DOHH2 (cell line): ENCODE measurements at regions not wholly inside any gene's neighbourhood (a gene's known extent, or its start where the extent isn't known, plus 50 kb on each side); places are given as distances from the start of the nearest gene placed in this dataset.
"Not testable (repeated sequence)": the region's sequence is repeated elsewhere in the genome, so short reads cannot be mapped to it uniquely, and the experiment has no call there.

ENCODE experiments used
- H3F3A ChIP-seq: fragments of 200-600 bp; sonication (generic), shearing (Covaris generic); 2 replicates; pipeline ENCODE4 v1.6.0; 2016; ENCODE audit warnings: antibody characterized with exemption, mild to moderate bottlenecking; ENCODE audit not compliant: control insufficient read depth, insufficient read depth
- H3K27ac ChIP-seq: fragments of 200-600 bp; sonication (generic); 2 replicates; pipeline ENCODE4 v1.5.1; 2014; ENCODE audit warnings: low read depth, mild to moderate bottlenecking, low read length, moderate library complexity
- H3K27me3 ChIP-seq: fragments of 200-600 bp; sonication (generic); 2 replicates; pipeline ENCODE4 v1.6.1; 2014; ENCODE audit warnings: mild to moderate bottlenecking, low read length, mixed read lengths; ENCODE audit not compliant: control insufficient read depth
- H3K36me3 ChIP-seq: fragments of 200-600 bp; sonication (generic); 2 replicates; pipeline ENCODE4 v1.6.1; 2014; ENCODE audit warnings: mild to moderate bottlenecking, low read length, moderate library complexity, mixed read lengths; ENCODE audit not compliant: control insufficient read depth
- H3K4me1 ChIP-seq: fragments of 200-600 bp; sonication (generic); 2 replicates; pipeline ENCODE4 v1.6.1; 2014; ENCODE audit warnings: mild to moderate bottlenecking, low read length, mixed read lengths; ENCODE audit not compliant: control insufficient read depth
- H3K4me2 ChIP-seq: fragments of 200-600 bp; sonication (generic); 2 replicates; pipeline ENCODE4 v1.6.0; 2014; ENCODE audit warnings: mild to moderate bottlenecking, low read length, moderate library complexity
- H3K4me3 ChIP-seq: fragments of 200-600 bp; sonication (generic); 2 replicates; pipeline ENCODE4 v1.5.1; 2014; ENCODE audit warnings: mild to moderate bottlenecking, low read length, mixed read lengths
- H3K79me2 ChIP-seq: fragments of 200-600 bp; sonication (generic); 2 replicates; pipeline ENCODE4 v1.6.1; 2014; ENCODE audit warnings: mild to moderate bottlenecking, low read length, mixed read lengths; ENCODE audit not compliant: control insufficient read depth
- H3K9me2 ChIP-seq: fragments of 200-600 bp; sonication (generic); replicated peaks from 2 replicates; pipeline ENCODE4 v1.6.1; 2014; ENCODE audit warnings: mild to moderate bottlenecking, low read length, mixed read lengths; ENCODE audit not compliant: control insufficient read depth
- H3K9me3 ChIP-seq: fragments of 200-600 bp; sonication (generic); 2 replicates; pipeline ENCODE4 v1.6.1; 2014; ENCODE audit warnings: antibody characterized with exemption, low read length, mixed read lengths; ENCODE audit not compliant: control insufficient read depth, insufficient read depth
- H4K20me1 ChIP-seq: fragments of 200-600 bp; sonication (generic); 2 replicates; pipeline ENCODE4 v1.6.0; 2014; ENCODE audit warnings: low read depth, mild to moderate bottlenecking, antibody characterized with exemption, low read length, moderate library complexity; ENCODE audit not compliant: control insufficient read depth, insufficient read depth
- CTCF ChIP-seq: fragments of 200-600 bp; sonication (generic); IDR thresholded peaks from one replicate; pipeline ENCODE4 v1.5.1; 2014; ENCODE audit warnings: antibody characterized with exemption, mild to moderate bottlenecking, low read depth, low read length; ENCODE audit not compliant: poor library complexity, severe bottlenecking
- EZH2phosphoT487 ChIP-seq: fragments of 200-600 bp; sonication (generic); IDR thresholded peaks from 2 replicates; pipeline ENCODE4 v1.6.1; 2017; ENCODE audit warnings: borderline replicate concordance, mild to moderate bottlenecking, antibody characterized with exemption, low read length, moderate library complexity, mixed read lengths

GRCh38 chr10:35872671-35873070 is 230.6 kb upstream of the FZD8 start:
- Histone ChIP-seq H3K4me2 (no peak overlapping the region), H3K4me3 (no peak overlapping the region), H3K36me3 (no peaks in the 10 kb centered on the region), H3K27me3 (no peaks in the 10 kb centered on the region), H3K79me2 (no peaks in the 10 kb centered on the region), H3K27ac (no peak overlapping the region), H3K4me1 (no peaks in the 10 kb centered on the region), H3F3A (no peaks in the 10 kb centered on the region), H4K20me1 (no peaks in the 10 kb centered on the region), H3K9me2 (no peaks in the 10 kb centered on the region), H3K9me3 (no peaks in the 10 kb centered on the region)
- no peak for TF ChIP-seq EZH2phosphoT487
- TF ChIP-seq CTCF, result no peak

- Histone ChIP-seq H3K79me2 (no peaks in the 10 kb centered on the region), H4K20me1 (no peaks in the 10 kb centered on the region), H3K9me2 (no peaks in the 10 kb centered on the region), H3F3A (no peaks in the 10 kb centered on the region), H3K4me2 (no peak overlapping the region), H3K4me1 (no peaks in the 10 kb centered on the region), H3K4me3 (no peak overlapping the region), H3K27ac (no peak overlapping the region), H3K36me3 (no peaks in the 10 kb centered on the region), H3K9me3 (no peaks in the 10 kb centered on the region), H3K27me3 (no peaks in the 10 kb centered on the region)
- TF ChIP-seq EZH2phosphoT487, result no peak
Observed at GRCh38 chr10:35870665-35871310, 228.7 kb upstream of the FZD8 start.

- not testable (repeated sequence) for H3K36me3 ChIP-seq, H3K9me3 ChIP-seq, H3K9me2 ChIP-seq, H3K4me2 ChIP-seq, H3K27me3 ChIP-seq, H3F3A ChIP-seq, H3K79me2 ChIP-seq, H3K4me3 ChIP-seq, H3K27ac ChIP-seq, H4K20me1 ChIP-seq, H3K4me1 ChIP-seq
Observed at GRCh38 chr10:35858676-35859283, 216.7 kb upstream of the FZD8 start.

- H3K4me2 ChIP-seq, result no peak overlapping the region
- H3F3A ChIP-seq, result no peaks in the 10 kb centered on the region
- H3K4me1 ChIP-seq, result no peaks in the 10 kb centered on the region
- TF ChIP-seq EZH2phosphoT487, result no peak
- TF ChIP-seq CTCF, result no peak
- no peak overlapping the region for H3K27ac ChIP-seq
- H3K27me3 ChIP-seq, result no peaks in the 10 kb centered on the region
- H3K9me3 ChIP-seq, result no peaks in the 10 kb centered on the region
- H4K20me1 ChIP-seq, result no peaks in the 10 kb centered on the region
- H3K9me2 ChIP-seq, result no peaks in the 10 kb centered on the region
- H3K4me3 ChIP-seq, result no peak overlapping the region
- H3K79me2 ChIP-seq, result no peaks in the 10 kb centered on the region
- H3K36me3 ChIP-seq, result no peaks in the 10 kb centered on the region
Observed at GRCh38 chr10:35857860-35858259, 215.8 kb upstream of the FZD8 start.
